ENCODE measurements at regions not wholly inside any gene's neighbourhood (a gene's known extent, or its start where the extent isn't known, plus 50 kb on each side); places are given as distances from the start of the nearest gene placed in this dataset.

GRCh38 chr15:38868326-38869114 lies 303.9 kb upstream of the RASGRP1 start:
- CTCF ChIA-PET: no interaction called here

GRCh38 chr15:38871638-38872037 lies 307.0 kb upstream of the RASGRP1 start:
- Histone ChIP-seq H3K27ac (ENCODE audit: low read depth, low read length, poor library complexity, severe bottlenecking) (no peak overlapping the region), H3K9me3 (ENCODE audit: low read depth, low read length, poor library complexity, severe bottlenecking) (no peaks in the 10 kb centered on the region), H3K4me1 (ENCODE audit: insufficient read depth, low read length, poor library complexity, severe bottlenecking) (no peaks in the 10 kb centered on the region), H3K36me3 (ENCODE audit: insufficient read depth, low read length, poor library complexity, severe bottlenecking) (no peaks in the 10 kb centered on the region), H3K27me3 (replicated peaks; ENCODE audit: insufficient read depth, low read depth, low read length, poor library complexity) (peaks cover 26% of the 10 kb centered on the region), H3K4me3 (ENCODE audit: low read depth, low read length, poor library complexity, severe bottlenecking) (no peak overlapping the region)
- intact Hi-C loops (cut with micrococcal nuclease; ENCODE audit: unreplicated experiment): no loop called here
- DNase-seq (ENCODE audit: low spot score): no peak
- ChIA-PET POLR2A (ENCODE audit: low non-redundant PET) (no interaction called here), CTCF (no interaction called here)
- BruUV-seq (replicated peaks): no TSS peak
- TF ChIP-seq CTCF (conservative IDR thresholded peaks at IDR 0.05; ENCODE audit: low read depth, low read length) (no peak), EZH2 (IDR thresholded peaks at IDR 0.05; ENCODE audit: borderline replicate concordance, low read depth, low read length, poor library complexity, severe bottlenecking) (no peak)

More at GRCh38 chr15:38868326-38869114, 303.9 kb upstream of the RASGRP1 start:
- Histone ChIP-seq H3K27ac (ENCODE audit: low read depth, low read length, poor library complexity, severe bottlenecking) (no peak overlapping the region), H3K9me3 (ENCODE audit: low read depth, low read length, poor library complexity, severe bottlenecking) (no peaks in the 10 kb centered on the region), H3K27me3 (replicated peaks; ENCODE audit: insufficient read depth, low read depth, low read length, poor library complexity) (peaks cover 42% of the 10 kb centered on the region), H3K4me3 (ENCODE audit: low read depth, low read length, poor library complexity, severe bottlenecking) (no peak overlapping the region), H3K4me1 (ENCODE audit: insufficient read depth, low read length, poor library complexity, severe bottlenecking) (no peaks in the 10 kb centered on the region), H3K36me3 (ENCODE audit: insufficient read depth, low read length, poor library complexity, severe bottlenecking) (no peaks in the 10 kb centered on the region)
- intact Hi-C loops (cut with micrococcal nuclease; ENCODE audit: unreplicated experiment): no loop called here
- POLR2A ChIA-PET (ENCODE audit: low non-redundant PET): no interaction called here
- TF ChIP-seq EZH2 (IDR thresholded peaks at IDR 0.05; ENCODE audit: borderline replicate concordance, low read depth, low read length, poor library complexity, severe bottlenecking) (no peak), CTCF (conservative IDR thresholded peaks at IDR 0.05; ENCODE audit: low read depth, low read length) (no peak)
- no peak for DNase-seq (ENCODE audit: low spot score)
- BruUV-seq (replicated peaks): no TSS peak

DNA sequence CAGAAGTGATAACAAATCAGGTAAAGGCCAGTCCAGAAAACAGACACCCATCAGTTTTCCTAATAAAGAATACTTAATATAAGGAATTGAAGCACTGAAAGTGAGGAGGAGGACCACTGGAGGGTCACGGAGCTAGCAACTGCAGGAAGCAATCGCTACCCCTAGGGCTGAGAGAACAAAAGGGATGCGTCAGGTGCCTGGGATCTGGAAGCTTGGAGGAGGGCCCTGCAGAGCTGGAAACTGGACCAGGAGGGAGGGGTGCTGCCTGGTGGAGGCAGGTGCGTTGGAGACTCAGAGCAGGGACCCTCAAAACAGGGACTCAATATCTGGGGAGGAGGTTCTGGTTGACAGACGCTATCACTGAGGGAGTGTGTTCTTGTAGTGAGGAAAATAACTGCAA lies 308.1 kb upstream of the RASGRP1 start:
- TF ChIP-seq EZH2 (IDR thresholded peaks at IDR 0.05; ENCODE audit: borderline replicate concordance, low read depth, low read length, poor library complexity, severe bottlenecking): no peak
- no peak for TF ChIP-seq CTCF (conservative IDR thresholded peaks at IDR 0.05; ENCODE audit: low read depth, low read length)
- DNase-seq (ENCODE audit: low spot score): no peak

More for the DNA sequence above, 308.1 kb upstream of the RASGRP1 start:
- CTCF ChIA-PET: interaction anchor here (0.6 kb wide), 1 partner anchor 15 kb away, joined by 4 read pairs; no protein-coding TSS in a partner anchor
- no TSS peak for BruUV-seq (replicated peaks)
- Histone ChIP-seq H3K27ac (ENCODE audit: low read depth, low read length, poor library complexity, severe bottlenecking) (no peak overlapping the region), H3K4me3 (ENCODE audit: low read depth, low read length, poor library complexity, severe bottlenecking) (no peak overlapping the region), H3K9me3 (ENCODE audit: low read depth, low read length, poor library complexity, severe bottlenecking) (no peaks in the 10 kb centered on the region), H3K27me3 (replicated peaks; ENCODE audit: insufficient read depth, low read depth, low read length, poor library complexity) (peaks cover 16% of the 10 kb centered on the region), H3K36me3 (ENCODE audit: insufficient read depth, low read length, poor library complexity, severe bottlenecking) (no peaks in the 10 kb centered on the region), H3K4me1 (ENCODE audit: insufficient read depth, low read length, poor library complexity, severe bottlenecking) (no peaks in the 10 kb centered on the region)
- POLR2A ChIA-PET (ENCODE audit: low non-redundant PET): no interaction called here
- intact Hi-C loops (cut with micrococcal nuclease; ENCODE audit: unreplicated experiment): no loop called here
